Liver (tissue), 8 donors: ENCODE measurements at regions not wholly inside any gene's neighbourhood (a gene's known extent, or its start where the extent isn't known, plus 50 kb on each side); places are given as distances from the start of the nearest gene placed in this dataset.

ENCODE experiments used
- DNase-seq: peaks from one replicate; pipeline ENCODE4 v3.0.0-alpha.2; 2017; ENCODE audit warnings: low spot score
- H3K27ac ChIP-seq, 2 donors: one replicate each; pipeline ENCODE4 v1.7.0; 2013; ENCODE audit warnings: inconsistent platforms in 2 of 2, low read length in 2 of 2, control low read depth in 1 of 2, low read depth in 1 of 2, mild to moderate bottlenecking in 1 of 2
- H3K27me3 ChIP-seq, 4 donors: one replicate each; pipeline versions ENCODE4 v1.6.1 to v1.7.0; 2013; ENCODE audit warnings: low read length in 3 of 4, inconsistent platforms in 1 of 4, mild to moderate bottlenecking in 1 of 4, moderate library complexity in 1 of 4; ENCODE audit not compliant: control insufficient read depth in 4 of 4, insufficient read depth in 4 of 4
- H3K36me3 ChIP-seq, 4 donors: one replicate each; pipeline versions ENCODE4 v1.6.1 to v1.7.0; 2013; ENCODE audit warnings: low read length in 3 of 4, mild to moderate bottlenecking in 3 of 4, low read depth in 1 of 4, moderate library complexity in 1 of 4; ENCODE audit not compliant: control insufficient read depth in 4 of 4, insufficient read depth in 3 of 4
- H3K4me1 ChIP-seq, 4 donors: one replicate each; pipeline versions ENCODE4 v1.6.1 to v1.7.0; 2013; ENCODE audit warnings: low read length in 3 of 4, mild to moderate bottlenecking in 3 of 4, moderate library complexity in 1 of 4; ENCODE audit not compliant: control insufficient read depth in 4 of 4, insufficient read depth in 4 of 4
- H3K4me3 ChIP-seq, 3 donors: one replicate each; pipeline versions ENCODE4 v1.6.1 to v1.7.0; 2013; ENCODE audit warnings: low read length in 3 of 3, control low read depth in 1 of 3, low read depth in 1 of 3, mild to moderate bottlenecking in 1 of 3
- H3K9ac ChIP-seq, 2 donors: one replicate each; pipeline ENCODE4 v1.7.0; 2013; ENCODE audit warnings: low read length in 2 of 2, mild to moderate bottlenecking in 2 of 2, moderate library complexity in 2 of 2, control low read depth in 1 of 2, low read depth in 1 of 2
- H3K9me3 ChIP-seq, 4 donors: one replicate each; pipeline versions ENCODE4 v1.6.1 to v1.7.0; 2013; ENCODE audit warnings: low read length in 3 of 4; ENCODE audit not compliant: control insufficient read depth in 4 of 4
- ATF3 ChIP-seq: IDR thresholded peaks from 2 replicates; pipeline ENCODE4 v1.6.1; 2016; ENCODE audit warnings: antibody characterized with exemption
- EGR1 ChIP-seq, 2 donors: IDR thresholded peaks; 2 replicates each; pipeline ENCODE4 v1.6.1; 2016 to 2018; ENCODE audit warnings: antibody characterized with exemption in 2 of 2, low read depth in 2 of 2
- FOXA1 ChIP-seq: IDR thresholded peaks from 2 replicates; pipeline ENCODE4 v1.6.1; 2016; ENCODE audit warnings: antibody characterized with exemption
- FOXA2 ChIP-seq: IDR thresholded peaks from 2 replicates; pipeline ENCODE4 v1.6.1; 2016; ENCODE audit warnings: antibody characterized with exemption
- GABPA ChIP-seq, 2 donors: IDR thresholded peaks in 1 of 2; conservative IDR thresholded peaks in 1 of 2; 2 replicates each; pipeline ENCODE4 v1.6.1; 2016; ENCODE audit warnings: antibody characterized with exemption in 2 of 2, mild to moderate bottlenecking in 1 of 2, moderate library complexity in 1 of 2
- HNF4A ChIP-seq, 2 donors: conservative IDR thresholded peaks; 2 replicates each; pipeline ENCODE4 v1.6.1; 2016; ENCODE audit warnings: antibody characterized with exemption in 2 of 2, mild to moderate bottlenecking in 2 of 2
- HNF4G ChIP-seq: IDR thresholded peaks from 2 replicates; pipeline ENCODE4 v1.6.1; 2016; ENCODE audit warnings: antibody characterized with exemption
- JUND ChIP-seq, 2 donors: IDR thresholded peaks; 2 replicates each; pipeline ENCODE4 v1.6.1; 2016; ENCODE audit warnings: antibody characterized with exemption in 2 of 2
- NR2F2 ChIP-seq: IDR thresholded peaks from 2 replicates; pipeline ENCODE4 v1.6.1; 2016; ENCODE audit warnings: antibody characterized with exemption
- RAD21 ChIP-seq, 2 donors: IDR thresholded peaks; 2 replicates each; pipeline ENCODE4 v1.6.1; 2016; ENCODE audit warnings: antibody characterized with exemption in 2 of 2, mild to moderate bottlenecking in 2 of 2
- REST ChIP-seq: IDR thresholded peaks from 2 replicates; pipeline ENCODE4 v1.6.1; 2016; ENCODE audit warnings: antibody characterized with exemption, mild to moderate bottlenecking
- RXRA ChIP-seq, 2 donors: IDR thresholded peaks; 2 replicates each; pipeline ENCODE4 v1.6.1; 2017 to 2018; ENCODE audit warnings: antibody characterized with exemption in 2 of 2, mild to moderate bottlenecking in 1 of 2
- SP1 ChIP-seq: IDR thresholded peaks from 2 replicates; pipeline ENCODE4 v1.6.1; 2018; ENCODE audit warnings: antibody characterized with exemption, mild to moderate bottlenecking
- YY1 ChIP-seq: IDR thresholded peaks from 2 replicates; pipeline ENCODE4 v1.6.1; 2016; ENCODE audit warnings: antibody characterized with exemption, mild to moderate bottlenecking
- ZBTB33 ChIP-seq: IDR thresholded peaks from 2 replicates; pipeline ENCODE4 v1.6.1; 2016; ENCODE audit warnings: antibody characterized with exemption
- WGBS: extraction: QIAGEN DNeasy Blood & Tissue Kit; methylation state at CpG from one replicate; pipeline ENCODE4 v1.1.7; 2013; 5-methylcytosine and 5-hydroxymethylcytosine counted together
- TF ChIP-seq, protein P1 (sequence below): fragments of 150-350 bp; IDR thresholded peaks from 2 replicates; pipeline ENCODE4 v1.5.1; 2017; ENCODE audit warnings: improper control_type of control experiment, low read depth, low read length; ENCODE audit not compliant: missing input control
- TF ChIP-seq, protein P2 (sequence below): IDR thresholded peaks from 2 replicates; pipeline ENCODE4 v1.6.1; 2016; ENCODE audit warnings: antibody characterized with exemption
- donor health status: healthy.
- donor health status: healthy.
- donor health status: healthy.
- donor health status: healthy.
- donor health status: healthy.

DNA sequence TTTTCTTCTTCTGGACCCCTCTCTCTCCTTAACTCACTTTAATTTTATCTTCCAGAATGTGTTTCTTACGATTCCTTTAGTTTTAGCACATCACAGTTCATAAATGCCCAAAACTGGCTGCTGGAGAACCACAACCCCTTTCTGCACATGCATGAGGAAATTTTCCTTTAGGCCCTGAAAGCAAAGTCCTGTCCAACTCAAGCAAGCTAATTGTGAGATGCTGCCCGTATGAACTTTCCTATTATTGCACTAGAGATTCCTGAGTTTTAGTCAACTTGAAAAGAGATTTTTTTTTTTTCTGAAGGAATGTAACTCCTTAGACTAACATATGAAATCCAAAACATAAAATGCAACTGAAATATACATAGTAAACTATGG is 52.1 kb upstream of the DAB2 start:
- 95% methylated on average over 2 of the region's 2 CpGs for WGBS
- Histone ChIP-seq H3K27ac (no peak overlapping the region), H3K27me3 (no peaks in the 10 kb centered on the region), H3K9ac (no peak overlapping the region), H3K36me3 (no peaks in the 10 kb centered on the region), H3K4me1 (no peaks in the 10 kb centered on the region), H3K4me3 (no peak overlapping the region), H3K9me3 (no peaks in the 10 kb centered on the region)
- TF ChIP-seq HNF4A (conservative IDR thresholded peaks at IDR 0.05), result no peak
- TF ChIP-seq REST, result no peak
- TF ChIP-seq FOXA2, result no peak
- no peak for TF ChIP-seq SP1
- TF ChIP-seq YY1, result no peak
- TF ChIP-seq, protein P1, sequence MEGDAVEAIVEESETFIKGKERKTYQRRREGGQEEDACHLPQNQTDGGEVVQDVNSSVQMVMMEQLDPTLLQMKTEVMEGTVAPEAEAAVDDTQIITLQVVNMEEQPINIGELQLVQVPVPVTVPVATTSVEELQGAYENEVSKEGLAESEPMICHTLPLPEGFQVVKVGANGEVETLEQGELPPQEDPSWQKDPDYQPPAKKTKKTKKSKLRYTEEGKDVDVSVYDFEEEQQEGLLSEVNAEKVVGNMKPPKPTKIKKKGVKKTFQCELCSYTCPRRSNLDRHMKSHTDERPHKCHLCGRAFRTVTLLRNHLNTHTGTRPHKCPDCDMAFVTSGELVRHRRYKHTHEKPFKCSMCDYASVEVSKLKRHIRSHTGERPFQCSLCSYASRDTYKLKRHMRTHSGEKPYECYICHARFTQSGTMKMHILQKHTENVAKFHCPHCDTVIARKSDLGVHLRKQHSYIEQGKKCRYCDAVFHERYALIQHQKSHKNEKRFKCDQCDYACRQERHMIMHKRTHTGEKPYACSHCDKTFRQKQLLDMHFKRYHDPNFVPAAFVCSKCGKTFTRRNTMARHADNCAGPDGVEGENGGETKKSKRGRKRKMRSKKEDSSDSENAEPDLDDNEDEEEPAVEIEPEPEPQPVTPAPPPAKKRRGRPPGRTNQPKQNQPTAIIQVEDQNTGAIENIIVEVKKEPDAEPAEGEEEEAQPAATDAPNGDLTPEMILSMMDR, result no peak
- TF ChIP-seq RXRA (IDR thresholded peaks at IDR 0.05), result no peak
- TF ChIP-seq NR2F2, result no peak
- TF ChIP-seq FOXA1, result no peak
- TF ChIP-seq ATF3, result no peak
- TF ChIP-seq, protein P2, sequence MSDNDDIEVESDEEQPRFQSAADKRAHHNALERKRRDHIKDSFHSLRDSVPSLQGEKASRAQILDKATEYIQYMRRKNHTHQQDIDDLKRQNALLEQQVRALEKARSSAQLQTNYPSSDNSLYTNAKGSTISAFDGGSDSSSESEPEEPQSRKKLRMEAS, result no peak
- TF ChIP-seq GABPA (IDR thresholded peaks at IDR 0.05 in 1 of 2, conservative IDR thresholded peaks at IDR 0.05 in 1 of 2), result no peak
- no peak for TF ChIP-seq RAD21 (IDR thresholded peaks at IDR 0.05)
- no peak for TF ChIP-seq EGR1 (IDR thresholded peaks at IDR 0.05; ENCODE audit: low read depth in 2 of 2)
- TF ChIP-seq HNF4G, result no peak
- DNase-seq, result no peak

DNA sequence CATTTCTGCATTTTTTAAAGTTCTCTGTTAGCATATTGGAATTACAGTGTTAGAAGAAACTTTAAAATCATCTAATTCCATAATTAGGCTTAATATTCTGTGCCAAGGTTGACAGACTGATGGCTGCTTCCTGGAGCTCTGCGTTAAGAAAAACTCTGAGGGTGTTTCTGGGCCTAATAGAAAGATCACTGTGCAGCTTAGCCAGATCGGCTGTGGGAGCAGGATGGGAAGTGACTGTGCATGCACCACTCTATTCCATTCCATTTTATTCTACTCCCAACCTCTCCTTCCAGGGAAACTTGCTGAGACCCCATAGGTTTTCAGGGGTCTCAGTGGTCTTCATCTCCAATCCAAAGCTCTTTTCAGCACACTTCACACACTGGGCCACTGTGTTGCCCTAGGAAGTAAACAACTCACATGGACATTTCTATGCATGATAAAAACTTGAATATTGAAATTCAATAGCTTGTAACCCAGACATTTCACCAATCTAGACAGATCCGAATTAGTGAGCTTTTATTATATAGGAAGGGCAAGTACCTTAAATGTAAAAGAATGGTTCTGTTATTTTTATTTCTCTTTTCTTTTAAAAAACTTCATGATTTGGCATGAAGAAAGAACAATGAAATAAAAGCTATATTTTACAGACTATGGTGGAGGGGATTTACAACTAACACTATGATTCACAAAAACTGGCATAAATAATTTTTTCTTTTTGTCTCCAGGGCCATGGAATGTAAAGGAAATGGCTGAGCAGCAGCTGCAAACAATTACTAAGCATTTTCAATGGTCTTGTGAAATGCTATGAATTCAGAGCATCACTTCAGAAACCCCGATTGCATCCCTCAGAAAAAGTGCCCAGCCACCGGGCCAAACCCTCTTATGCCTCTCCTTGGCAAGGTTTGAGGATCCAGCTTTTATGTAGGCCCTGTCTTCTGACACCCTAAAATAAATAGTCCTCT is 51.4 kb upstream of the DAB2 start:
- no peak for TF ChIP-seq ZBTB33
- no peak for TF ChIP-seq YY1
- TF ChIP-seq FOXA2, result no peak
- TF ChIP-seq, protein P1, result no peak
- TF ChIP-seq SP1, result no peak
- TF ChIP-seq HNF4A (conservative IDR thresholded peaks at IDR 0.05), result no peak
- TF ChIP-seq EGR1 (IDR thresholded peaks at IDR 0.05; ENCODE audit: low read depth in 2 of 2), result no peak
- TF ChIP-seq RXRA (IDR thresholded peaks at IDR 0.05), result no peak
- no peak for TF ChIP-seq ATF3
- TF ChIP-seq JUND (IDR thresholded peaks at IDR 0.05), result no peak
- TF ChIP-seq NR2F2, result no peak
- TF ChIP-seq, protein P2, result no peak
- no peak for TF ChIP-seq GABPA (IDR thresholded peaks at IDR 0.05 in 1 of 2, conservative IDR thresholded peaks at IDR 0.05 in 1 of 2)
- TF ChIP-seq FOXA1, result no peak
- TF ChIP-seq RAD21 (IDR thresholded peaks at IDR 0.05), result no peak
- Histone ChIP-seq H3K27me3 (no peaks in the 10 kb centered on the region), H3K9ac (no peak overlapping the region), H3K4me3 (no peak overlapping the region), H3K9me3 (no peaks in the 10 kb centered on the region), H3K4me1 (no peaks in the 10 kb centered on the region), H3K27ac (no peak overlapping the region), H3K36me3 (no peaks in the 10 kb centered on the region)
- DNase-seq, result no peak
- 80% methylated on average over 5 of the region's 5 CpGs for WGBS
